ENCODE measurements at regions not wholly inside any gene's neighbourhood (a gene's known extent, or its start where the extent isn't known, plus 50 kb on each side); places are given as distances from the start of the nearest gene placed in this dataset.

DNA sequence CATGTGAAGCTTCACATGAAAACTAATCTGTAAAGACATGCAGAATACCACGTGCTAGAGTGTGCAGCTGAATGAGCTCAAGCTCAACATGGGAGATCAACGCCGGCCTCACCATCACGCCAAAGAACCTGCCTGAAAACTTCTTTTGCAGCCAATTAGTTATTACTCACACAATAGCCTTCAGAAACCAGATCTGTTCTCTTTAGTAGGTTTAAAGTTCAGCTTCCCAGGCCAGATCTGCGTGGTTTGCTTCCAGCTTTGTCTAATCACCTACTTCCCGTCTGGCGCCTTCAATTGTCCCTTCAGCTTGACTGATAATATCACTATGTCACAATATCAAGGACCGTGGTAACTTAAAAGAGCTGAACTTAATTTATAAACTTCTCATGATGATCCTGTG is 68.0 kb upstream of the ZNF236 start:
- TF ChIP-seq CTCF (IDR thresholded peaks at IDR 0.05) (no peak), POLR2A (IDR thresholded peaks at IDR 0.05; ENCODE audit: low read depth) (no peak)
